ENCODE measurements at regions not wholly inside any gene's neighbourhood (a gene's known extent, or its start where the extent isn't known, plus 50 kb on each side); places are given as distances from the start of the nearest gene placed in this dataset.

- TF ChIP-seq POLR2A (IDR thresholded peaks at IDR 0.05) (no peak), EP300 (IDR thresholded peaks at IDR 0.05) (no peak), POLR2AphosphoS5 (IDR thresholded peaks at IDR 0.05) (no peak), CTCF (IDR thresholded peaks at IDR 0.05) (no peak)
- Histone ChIP-seq H3K9me3 (no peaks in the 10 kb centered on the region), H3K27me3 (no peaks in the 10 kb centered on the region), H3K4me3 (no peak overlapping the region), H3K27ac (no peak overlapping the region), H3K4me1 (no peaks in the 10 kb centered on the region), H3K36me3 (no peaks in the 10 kb centered on the region)
- WGBS, result 70% methylated on average over 4 of the region's 4 CpGs
- DNase-seq (ENCODE audit: low spot score in 2 of 2), result no peak
These were observed 159.1 kb upstream of the PITX2 start for GRCh38 chr4:110781944-110782343.

- Histone ChIP-seq H3K36me3 (no peaks in the 10 kb centered on the region), H3K9me3 (no peaks in the 10 kb centered on the region), H3K4me3 (no peak overlapping the region), H3K27ac (no peak overlapping the region), H3K27me3 (no peaks in the 10 kb centered on the region), H3K4me1 (no peaks in the 10 kb centered on the region)
- TF ChIP-seq CTCF (IDR thresholded peaks at IDR 0.05) (no peak), POLR2A (IDR thresholded peaks at IDR 0.05) (no peak), POLR2AphosphoS5 (IDR thresholded peaks at IDR 0.05) (no peak), EP300 (IDR thresholded peaks at IDR 0.05) (no peak)
- 61% methylated on average over 4 of the region's 4 CpGs for WGBS
- no peak for DNase-seq (ENCODE audit: low spot score in 2 of 2)
These were observed 164.2 kb upstream of the PITX2 start for GRCh38 chr4:110787109-110787508.

- no peaks in the 10 kb centered on the region for H3K36me3 ChIP-seq
- H3K27me3 ChIP-seq, result no peaks in the 10 kb centered on the region
- no peaks in the 10 kb centered on the region for H3K9me3 ChIP-seq
- 71% methylated on average over 3 of the region's 3 CpGs for WGBS
- H3K4me1 ChIP-seq, result no peaks in the 10 kb centered on the region
- H3K27ac ChIP-seq, result no peak overlapping the region
- TF ChIP-seq POLR2AphosphoS5 (IDR thresholded peaks at IDR 0.05), result no peak
- TF ChIP-seq EP300 (IDR thresholded peaks at IDR 0.05), result no peak
- no peak for TF ChIP-seq CTCF (IDR thresholded peaks at IDR 0.05)
- TF ChIP-seq POLR2A (IDR thresholded peaks at IDR 0.05), result no peak
- no peak overlapping the region for H3K4me3 ChIP-seq
- no peak for DNase-seq (ENCODE audit: low spot score in 2 of 2)
These were observed 164.8 kb upstream of the PITX2 start for GRCh38 chr4:110787707-110788106.

- Histone ChIP-seq H3K36me3 (no peaks in the 10 kb centered on the region), H3K9me3 (no peaks in the 10 kb centered on the region), H3K27ac (no peak overlapping the region), H3K27me3 (no peaks in the 10 kb centered on the region), H3K4me3 (no peak overlapping the region), H3K4me1 (no peaks in the 10 kb centered on the region)
- TF ChIP-seq CTCF (IDR thresholded peaks at IDR 0.05), result no peak
- TF ChIP-seq POLR2A (IDR thresholded peaks at IDR 0.05), result no peak
- TF ChIP-seq POLR2AphosphoS5 (IDR thresholded peaks at IDR 0.05), result no peak
- TF ChIP-seq EP300 (IDR thresholded peaks at IDR 0.05), result no peak
- DNase-seq (ENCODE audit: low spot score in 2 of 2), result no peak
- WGBS, result 79% methylated on average over 3 of the region's 3 CpGs
These were observed 165.4 kb upstream of the PITX2 start for GRCh38 chr4:110788302-110788701.

- no peak for DNase-seq (ENCODE audit: low spot score in 2 of 2)
- Histone ChIP-seq H3K27me3 (no peaks in the 10 kb centered on the region), H3K4me1 (no peaks in the 10 kb centered on the region), H3K36me3 (no peaks in the 10 kb centered on the region), H3K4me3 (no peak overlapping the region), H3K9me3 (no peaks in the 10 kb centered on the region), H3K27ac (no peak overlapping the region)
- no peak for TF ChIP-seq POLR2A (IDR thresholded peaks at IDR 0.05)
- no peak for TF ChIP-seq CTCF (IDR thresholded peaks at IDR 0.05)
- TF ChIP-seq POLR2AphosphoS5 (IDR thresholded peaks at IDR 0.05), result no peak
- TF ChIP-seq EP300 (IDR thresholded peaks at IDR 0.05), result no peak
- 60% methylated on average over 1 of the region's 1 CpG for WGBS
These were observed 169.2 kb upstream of the PITX2 start for GRCh38 chr4:110792036-110792435.

Measured in suprapubic skin (tissue), 4 donors.